ENCODE measurements at regions not wholly inside any gene's neighbourhood (a gene's known extent, or its start where the extent isn't known, plus 50 kb on each side); places are given as distances from the start of the nearest gene placed in this dataset.

DNA sequence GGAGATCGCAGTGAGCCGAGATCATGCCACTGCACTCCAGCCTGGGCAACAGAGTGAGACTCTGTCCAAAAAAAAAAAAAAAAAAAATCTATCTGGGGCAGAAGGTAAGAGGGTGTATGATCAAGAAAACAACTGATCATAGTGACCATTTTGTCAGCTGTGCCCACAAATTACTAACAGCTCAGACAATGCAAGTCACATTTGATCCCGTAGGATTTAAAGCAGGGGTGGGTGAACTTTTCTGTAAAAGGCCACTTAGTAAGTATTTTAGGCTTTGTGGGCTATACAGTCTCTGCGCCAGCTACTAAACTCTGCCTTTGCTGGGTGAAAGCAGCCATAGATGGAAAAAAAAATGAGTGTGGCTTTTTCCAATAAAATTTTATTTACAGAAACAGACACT lies 57.6 kb upstream of the ABI3BP start:
- ChIA-PET CTCF (no interaction called here), RAD21 (ENCODE audit: unreplicated experiment) (no interaction called here), POLR2A (no interaction called here), SMC1A (ENCODE audit: uncharacterized antibody, unreplicated experiment) (no interaction called here)
- no peaks in the 10 kb centered on the region for H3K4me1 ChIP-seq (ENCODE audit: control insufficient read depth, insufficient read depth, low read length)
- ATAC-seq (no peak), FAIRE-seq (no peak), DNase-seq (ENCODE audit: low read depth, low spot score) (no peak)
- H3K9me3 ChIP-seq (replicated peaks; ENCODE audit: control insufficient read depth, insufficient read depth, low read length), result no peaks in the 10 kb centered on the region
- no peaks in the 10 kb centered on the region for H3K79me2 ChIP-seq (ENCODE audit: control insufficient read depth, insufficient read depth, low read length)
- WGBS (ENCODE audit: insufficient coverage, insufficient replicate concordance, low lambda C conversion rate, missing lambda C conversion rate), result 54% methylated on average over 4 of the region's 4 CpGs
- H3K4me3 ChIP-seq, result no peak overlapping the region
- in situ Hi-C loops (cut with MboI), result no loop called here
- BruUV-seq (replicated peaks), result no TSS peak
- H3K27me3 ChIP-seq (replicated peaks in 1 of 2; ENCODE audit: control insufficient read depth in 2 of 2, insufficient read depth in 2 of 2, low read length in 1 of 2), result no peaks in the 10 kb centered on the region
- no peak overlapping the region for H3K9ac ChIP-seq (ENCODE audit: control insufficient read depth, insufficient read depth, low read length)
- intact Hi-C loops (cut with micrococcal nuclease; ENCODE audit: unreplicated experiment), result no loop called here
- H2AFZ ChIP-seq (ENCODE audit: control insufficient read depth, low read depth, low read length), result no peak overlapping the region
- no peaks in the 10 kb centered on the region for H3K36me3 ChIP-seq (ENCODE audit: control insufficient read depth in 2 of 2, insufficient read depth in 2 of 2, low read length in 1 of 2)
- H3K4me2 ChIP-seq (ENCODE audit: control insufficient read depth, insufficient read depth), result no peak overlapping the region
- H3K27ac ChIP-seq (ENCODE audit: control insufficient read depth, insufficient read depth), result no peak overlapping the region
- no peaks in the 10 kb centered on the region for H4K20me1 ChIP-seq (ENCODE audit: control insufficient read depth, insufficient read depth)
- TF ChIP-seq ETV6 (conservative IDR thresholded peaks at IDR 0.05 in 1 of 2, IDR thresholded peaks at IDR 0.05 in 1 of 2; ENCODE audit: borderline replicate concordance in 1 of 2, low read depth in 1 of 2), result no peak
- TF ChIP-seq SIN3A (IDR thresholded peaks at IDR 0.05; ENCODE audit: low read depth, low read length), result no peak

DNA sequence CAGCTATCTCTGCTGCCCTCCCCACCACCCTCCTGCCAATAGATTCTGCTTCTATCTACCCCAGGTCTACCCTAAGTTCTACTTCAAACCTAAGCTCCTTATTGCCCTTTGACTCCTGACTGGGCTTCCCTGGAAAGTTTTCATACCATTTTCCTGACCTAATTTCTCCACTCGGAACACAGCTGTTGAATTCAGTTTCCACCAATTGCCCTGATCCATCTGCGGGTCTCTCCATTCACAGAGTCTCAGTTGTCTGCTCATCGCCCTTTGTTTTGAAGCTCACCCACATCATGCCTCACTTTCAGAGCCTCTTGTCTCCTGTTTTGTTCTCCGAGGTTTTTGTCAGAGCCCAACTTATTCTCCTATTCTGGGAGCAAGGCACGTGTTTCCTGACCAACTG lies 56.8 kb upstream of the ABI3BP start:
- POLR2A ChIA-PET, result no interaction called here
- BruUV-seq (replicated peaks), result no TSS peak
- FAIRE-seq, result no peak
- RAD21 ChIA-PET (ENCODE audit: unreplicated experiment), result no interaction called here
- in situ Hi-C loops (cut with MboI) (no loop called here), intact Hi-C loops (cut with micrococcal nuclease; ENCODE audit: unreplicated experiment) (no loop called here)
- no peak for DNase-seq (ENCODE audit: low read depth, low spot score)
- CTCF ChIA-PET, result interaction anchor here (0.6 kb wide), 1 partner anchor 310 kb away, joined by 3 read pairs; no protein-coding TSS in a partner anchor
- SMC1A ChIA-PET (ENCODE audit: uncharacterized antibody, unreplicated experiment), result interaction anchor here (1.0 kb wide), 1 partner anchor 13 kb away, joined by 4 read pairs; no protein-coding TSS in a partner anchor
- no peaks in the 10 kb centered on the region for H3K9me3 ChIP-seq (replicated peaks; ENCODE audit: control insufficient read depth, insufficient read depth, low read length)
- H3K27me3 ChIP-seq (replicated peaks in 1 of 2; ENCODE audit: control insufficient read depth in 2 of 2, insufficient read depth in 2 of 2, low read length in 1 of 2), result no peaks in the 10 kb centered on the region
- H4K20me1 ChIP-seq (ENCODE audit: control insufficient read depth, insufficient read depth), result no peaks in the 10 kb centered on the region
- no peak overlapping the region for H2AFZ ChIP-seq (ENCODE audit: control insufficient read depth, low read depth, low read length)
- no peak overlapping the region for H3K4me3 ChIP-seq
- no peak overlapping the region for H3K27ac ChIP-seq (ENCODE audit: control insufficient read depth, insufficient read depth)
- no peak overlapping the region for H3K4me2 ChIP-seq (ENCODE audit: control insufficient read depth, insufficient read depth)
- no peak for ATAC-seq
- H3K4me1 ChIP-seq (ENCODE audit: control insufficient read depth, insufficient read depth, low read length), result no peaks in the 10 kb centered on the region
- no peaks in the 10 kb centered on the region for H3K36me3 ChIP-seq (ENCODE audit: control insufficient read depth in 2 of 2, insufficient read depth in 2 of 2, low read length in 1 of 2)
- H3K9ac ChIP-seq (ENCODE audit: control insufficient read depth, insufficient read depth, low read length), result no peak overlapping the region
- WGBS (ENCODE audit: insufficient coverage, insufficient replicate concordance, low lambda C conversion rate, missing lambda C conversion rate), result 21% methylated on average over 5 of the region's 5 CpGs
- H3K79me2 ChIP-seq (ENCODE audit: control insufficient read depth, insufficient read depth, low read length), result no peaks in the 10 kb centered on the region
- TF ChIP-seq MXI1 (IDR thresholded peaks at IDR 0.05; ENCODE audit: low read depth, low read length) (no peak), SRF (IDR thresholded peaks at IDR 0.05; ENCODE audit: low read depth in 2 of 2, low read length in 2 of 2) (no peak), MEF2B (IDR thresholded peaks at IDR 0.05; ENCODE audit: partially characterized antibody, poor library complexity, severe bottlenecking) (no peak), KLF5 (IDR thresholded peaks at IDR 0.05; ENCODE audit: partially characterized antibody) (no peak), FOS (IDR thresholded peaks at IDR 0.05; ENCODE audit: borderline replicate concordance, extremely low read depth, insufficient read length) (no peak), HDAC2 (IDR thresholded peaks at IDR 0.05) (no peak), GATAD2B (conservative IDR thresholded peaks at IDR 0.05; ENCODE audit: low read depth) (no peak), YY1 (IDR thresholded peaks at IDR 0.05; ENCODE audit: low read depth, low read length) (no peak)
- TF ChIP-seq, protein P1, sequence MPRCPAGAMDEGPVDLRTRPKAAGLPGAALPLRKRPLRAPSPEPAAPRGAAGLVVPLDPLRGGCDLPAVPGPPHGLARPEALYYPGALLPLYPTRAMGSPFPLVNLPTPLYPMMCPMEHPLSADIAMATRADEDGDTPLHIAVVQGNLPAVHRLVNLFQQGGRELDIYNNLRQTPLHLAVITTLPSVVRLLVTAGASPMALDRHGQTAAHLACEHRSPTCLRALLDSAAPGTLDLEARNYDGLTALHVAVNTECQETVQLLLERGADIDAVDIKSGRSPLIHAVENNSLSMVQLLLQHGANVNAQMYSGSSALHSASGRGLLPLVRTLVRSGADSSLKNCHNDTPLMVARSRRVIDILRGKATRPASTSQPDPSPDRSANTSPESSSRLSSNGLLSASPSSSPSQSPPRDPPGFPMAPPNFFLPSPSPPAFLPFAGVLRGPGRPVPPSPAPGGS (IDR thresholded peaks at IDR 0.05; ENCODE audit: borderline replicate concordance, insufficient read depth, low read depth, low read length, poor library complexity, severe bottlenecking), result no peak
- TF ChIP-seq, protein P2, sequence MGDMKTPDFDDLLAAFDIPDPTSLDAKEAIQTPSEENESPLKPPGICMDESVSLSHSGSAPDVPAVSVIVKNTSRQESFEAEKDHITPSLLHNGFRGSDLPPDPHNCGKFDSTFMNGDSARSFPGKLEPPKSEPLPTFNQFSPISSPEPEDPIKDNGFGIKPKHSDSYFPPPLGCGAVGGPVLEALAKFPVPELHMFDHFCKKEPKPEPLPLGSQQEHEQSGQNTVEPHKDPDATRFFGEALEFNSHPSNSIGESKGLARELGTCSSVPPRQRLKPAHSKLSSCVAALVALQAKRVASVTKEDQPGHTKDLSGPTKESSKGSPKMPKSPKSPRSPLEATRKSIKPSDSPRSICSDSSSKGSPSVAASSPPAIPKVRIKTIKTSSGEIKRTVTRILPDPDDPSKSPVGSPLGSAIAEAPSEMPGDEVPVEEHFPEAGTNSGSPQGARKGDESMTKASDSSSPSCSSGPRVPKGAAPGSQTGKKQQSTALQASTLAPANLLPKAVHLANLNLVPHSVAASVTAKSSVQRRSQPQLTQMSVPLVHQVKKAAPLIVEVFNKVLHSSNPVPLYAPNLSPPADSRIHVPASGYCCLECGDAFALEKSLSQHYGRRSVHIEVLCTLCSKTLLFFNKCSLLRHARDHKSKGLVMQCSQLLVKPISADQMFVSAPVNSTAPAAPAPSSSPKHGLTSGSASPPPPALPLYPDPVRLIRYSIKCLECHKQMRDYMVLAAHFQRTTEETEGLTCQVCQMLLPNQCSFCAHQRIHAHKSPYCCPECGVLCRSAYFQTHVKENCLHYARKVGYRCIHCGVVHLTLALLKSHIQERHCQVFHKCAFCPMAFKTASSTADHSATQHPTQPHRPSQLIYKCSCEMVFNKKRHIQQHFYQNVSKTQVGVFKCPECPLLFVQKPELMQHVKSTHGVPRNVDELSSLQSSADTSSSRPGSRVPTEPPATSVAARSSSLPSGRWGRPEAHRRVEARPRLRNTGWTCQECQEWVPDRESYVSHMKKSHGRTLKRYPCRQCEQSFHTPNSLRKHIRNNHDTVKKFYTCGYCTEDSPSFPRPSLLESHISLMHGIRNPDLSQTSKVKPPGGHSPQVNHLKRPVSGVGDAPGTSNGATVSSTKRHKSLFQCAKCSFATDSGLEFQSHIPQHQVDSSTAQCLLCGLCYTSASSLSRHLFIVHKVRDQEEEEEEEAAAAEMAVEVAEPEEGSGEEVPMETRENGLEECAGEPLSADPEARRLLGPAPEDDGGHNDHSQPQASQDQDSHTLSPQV (IDR thresholded peaks at IDR 0.05), result no peak

Measured in GM12878 (cell line).